ENCODE measurements at regions not wholly inside any gene's neighbourhood (a gene's known extent, or its start where the extent isn't known, plus 50 kb on each side); places are given as distances from the start of the nearest gene placed in this dataset.

GRCh38 chr2:164142755-164143154 is 406.9 kb upstream of the FIGN start:
- Histone ChIP-seq H3K27me3 (replicated peaks; ENCODE audit: insufficient read depth) (no peaks in the 10 kb centered on the region), H3K4me3 (no peak overlapping the region), H3K79me2 (ENCODE audit: insufficient read depth) (no peaks in the 10 kb centered on the region), H3K36me3 (ENCODE audit: low read depth) (no peaks in the 10 kb centered on the region), H3K27ac (no peak overlapping the region), H3K9me2 (ENCODE audit: insufficient read depth) (no peaks in the 10 kb centered on the region), H3F3A (ENCODE audit: insufficient read depth) (peaks cover 5% of the 10 kb centered on the region; the same call in 1 of the 2 replicates), H3K4me2 (ENCODE audit: unreplicated experiment) (no peak overlapping the region), H2AFZ (no peak overlapping the region), H3K4me1 (ENCODE audit: insufficient read depth) (peaks cover 24% of the 10 kb centered on the region), H3K9me3 (ENCODE audit: low read depth) (no peaks in the 10 kb centered on the region), H3K9ac (no peak overlapping the region), H4K20me1 (ENCODE audit: insufficient read depth) (no peaks in the 10 kb centered on the region)
- no peak for TF ChIP-seq EZH2phosphoT487 (IDR thresholded peaks at IDR 0.05; ENCODE audit: insufficient read depth, low read depth)
- no peak for TF ChIP-seq EZH2 (IDR thresholded peaks at IDR 0.05; ENCODE audit: insufficient read depth, poor library complexity, severe bottlenecking)
- 93 to 97% methylated on average over 5 of the region's 5 CpGs for WGBS, 2 experiments (ENCODE audit: low coverage in 1 of 2, low lambda C conversion rate in 2 of 2, missing lambda C conversion rate in 2 of 2)
- DNase-seq: no peak
- in situ Hi-C loops (cut with MboI): no loop called here

DNA sequence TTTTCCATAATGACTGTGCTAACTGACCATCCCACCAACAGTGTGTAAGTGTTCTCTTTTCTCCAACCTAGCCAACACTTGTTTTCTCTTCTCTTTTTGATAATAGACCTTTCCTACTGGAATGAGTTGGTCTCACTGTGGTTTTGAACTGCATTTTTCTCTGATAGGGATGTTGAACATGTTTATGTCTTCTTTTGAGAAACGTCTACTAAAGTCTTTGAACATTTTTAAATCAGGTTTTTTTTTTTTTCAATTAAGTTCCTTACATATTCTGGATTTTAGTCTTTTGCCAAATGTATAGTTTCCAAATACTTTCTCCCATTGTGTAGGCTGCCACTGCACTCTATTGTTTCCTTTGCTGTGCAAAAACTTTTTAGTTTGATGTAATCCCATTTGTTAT is 405.5 kb upstream of the FIGN start:
- H3F3A ChIP-seq (ENCODE audit: insufficient read depth): peaks cover 5% of the 10 kb centered on the region; the same call in 1 of the 2 replicates
- H4K20me1 ChIP-seq (ENCODE audit: insufficient read depth): no peaks in the 10 kb centered on the region
- no peaks in the 10 kb centered on the region for H3K79me2 ChIP-seq (ENCODE audit: insufficient read depth)
- no peak for TF ChIP-seq EZH2 (IDR thresholded peaks at IDR 0.05; ENCODE audit: insufficient read depth, poor library complexity, severe bottlenecking)
- no peak for TF ChIP-seq EZH2phosphoT487 (IDR thresholded peaks at IDR 0.05; ENCODE audit: insufficient read depth, low read depth)
- no peaks in the 10 kb centered on the region for H3K27me3 ChIP-seq (replicated peaks; ENCODE audit: insufficient read depth)
- in situ Hi-C loops (cut with MboI): no loop called here
- no peak overlapping the region for H3K9ac ChIP-seq
- no peaks in the 10 kb centered on the region for H3K36me3 ChIP-seq (ENCODE audit: low read depth)
- H3K4me1 ChIP-seq (ENCODE audit: insufficient read depth): peaks cover 19% of the 10 kb centered on the region
- H2AFZ ChIP-seq: no peak overlapping the region
- H3K4me3 ChIP-seq: no peak overlapping the region
- DNase-seq: no peak
- no peaks in the 10 kb centered on the region for H3K9me2 ChIP-seq (ENCODE audit: insufficient read depth)
- H3K9me3 ChIP-seq (ENCODE audit: low read depth): no peaks in the 10 kb centered on the region
- 13 to 14% methylated on average over 1 of the region's 1 CpG for WGBS, 2 experiments (ENCODE audit: low coverage in 1 of 2, low lambda C conversion rate in 2 of 2, missing lambda C conversion rate in 2 of 2)
- no peak overlapping the region for H3K4me2 ChIP-seq (ENCODE audit: unreplicated experiment)
- no peak overlapping the region for H3K27ac ChIP-seq

DNA sequence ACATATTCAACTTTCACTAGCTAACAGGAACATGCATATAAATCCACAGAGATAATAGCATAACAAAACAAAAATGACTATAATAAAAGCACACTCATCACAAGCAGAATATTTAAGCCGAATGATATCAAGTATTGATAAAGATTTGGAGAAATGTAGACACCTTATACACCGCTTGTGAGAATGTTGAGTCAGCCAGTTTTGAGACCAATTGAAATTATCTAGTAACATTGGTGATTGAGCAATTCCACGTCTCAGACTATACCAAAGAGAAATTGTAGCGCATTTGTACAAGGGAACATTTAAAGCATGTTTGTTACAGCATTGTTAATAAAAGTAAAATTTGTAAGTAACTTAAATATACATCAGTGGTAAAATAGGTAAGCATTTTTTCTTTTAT is 402.9 kb upstream of the FIGN start:
- Histone ChIP-seq H3K4me3 (no peak overlapping the region), H2AFZ (no peak overlapping the region), H3K79me2 (ENCODE audit: insufficient read depth) (no peaks in the 10 kb centered on the region), H3K27ac (no peak overlapping the region), H3F3A (ENCODE audit: insufficient read depth) (no peaks in the 10 kb centered on the region), H4K20me1 (ENCODE audit: insufficient read depth) (no peaks in the 10 kb centered on the region), H3K36me3 (ENCODE audit: low read depth) (no peaks in the 10 kb centered on the region), H3K4me1 (ENCODE audit: insufficient read depth) (no peaks in the 10 kb centered on the region), H3K9me3 (ENCODE audit: low read depth) (no peaks in the 10 kb centered on the region), H3K4me2 (ENCODE audit: unreplicated experiment) (no peak overlapping the region), H3K27me3 (replicated peaks; ENCODE audit: insufficient read depth) (no peaks in the 10 kb centered on the region), H3K9ac (no peak overlapping the region), H3K9me2 (ENCODE audit: insufficient read depth) (no peaks in the 10 kb centered on the region)
- no peak for TF ChIP-seq EZH2phosphoT487 (IDR thresholded peaks at IDR 0.05; ENCODE audit: insufficient read depth, low read depth)
- TF ChIP-seq EZH2 (IDR thresholded peaks at IDR 0.05; ENCODE audit: insufficient read depth, poor library complexity, severe bottlenecking): no peak
- no peak for DNase-seq
- in situ Hi-C loops (cut with MboI): no loop called here
- 92 to 96% methylated on average over 4 of the region's 4 CpGs for WGBS, 2 experiments (ENCODE audit: low coverage in 1 of 2, low lambda C conversion rate in 2 of 2, missing lambda C conversion rate in 2 of 2)

DNA sequence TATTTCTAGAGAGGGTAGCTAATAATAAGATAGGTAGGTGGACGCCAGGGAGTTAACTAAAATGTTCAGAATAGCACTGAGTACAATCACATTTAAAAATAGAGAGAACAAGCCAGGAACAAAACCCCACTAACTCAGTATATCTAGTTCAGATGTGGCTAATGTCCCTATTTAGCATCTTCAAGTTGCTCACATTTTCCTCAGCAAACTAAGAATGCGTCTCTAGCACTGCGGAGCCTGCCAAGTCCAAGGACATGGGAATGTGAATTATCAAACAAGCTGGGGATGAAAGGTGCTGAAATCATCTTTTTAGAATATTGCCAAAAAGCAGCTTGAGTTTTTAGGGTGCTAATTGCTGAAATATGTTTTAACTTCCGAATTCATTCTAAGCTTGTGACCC is 398.5 kb upstream of the FIGN start:
- Histone ChIP-seq H3K36me3 (ENCODE audit: low read depth) (no peaks in the 10 kb centered on the region), H4K20me1 (ENCODE audit: insufficient read depth) (no peaks in the 10 kb centered on the region), H3K4me3 (no peak overlapping the region), H2AFZ (no peak overlapping the region), H3K27me3 (replicated peaks; ENCODE audit: insufficient read depth) (no peaks in the 10 kb centered on the region), H3K27ac (no peak overlapping the region), H3F3A (ENCODE audit: insufficient read depth) (no peaks in the 10 kb centered on the region), H3K9me3 (ENCODE audit: low read depth) (no peaks in the 10 kb centered on the region), H3K9me2 (ENCODE audit: insufficient read depth) (no peaks in the 10 kb centered on the region), H3K9ac (no peak overlapping the region), H3K4me2 (ENCODE audit: unreplicated experiment) (no peak overlapping the region), H3K4me1 (ENCODE audit: insufficient read depth) (no peaks in the 10 kb centered on the region), H3K79me2 (ENCODE audit: insufficient read depth) (no peaks in the 10 kb centered on the region)
- in situ Hi-C loops (cut with MboI): no loop called here
- TF ChIP-seq EZH2phosphoT487 (IDR thresholded peaks at IDR 0.05; ENCODE audit: insufficient read depth, low read depth) (no peak), EZH2 (IDR thresholded peaks at IDR 0.05; ENCODE audit: insufficient read depth, poor library complexity, severe bottlenecking) (no peak)
- no peak for DNase-seq
- 51 to 66% methylated on average over 4 of the region's 4 CpGs for WGBS, 2 experiments (ENCODE audit: low coverage in 1 of 2, low lambda C conversion rate in 2 of 2, missing lambda C conversion rate in 2 of 2)

DNA sequence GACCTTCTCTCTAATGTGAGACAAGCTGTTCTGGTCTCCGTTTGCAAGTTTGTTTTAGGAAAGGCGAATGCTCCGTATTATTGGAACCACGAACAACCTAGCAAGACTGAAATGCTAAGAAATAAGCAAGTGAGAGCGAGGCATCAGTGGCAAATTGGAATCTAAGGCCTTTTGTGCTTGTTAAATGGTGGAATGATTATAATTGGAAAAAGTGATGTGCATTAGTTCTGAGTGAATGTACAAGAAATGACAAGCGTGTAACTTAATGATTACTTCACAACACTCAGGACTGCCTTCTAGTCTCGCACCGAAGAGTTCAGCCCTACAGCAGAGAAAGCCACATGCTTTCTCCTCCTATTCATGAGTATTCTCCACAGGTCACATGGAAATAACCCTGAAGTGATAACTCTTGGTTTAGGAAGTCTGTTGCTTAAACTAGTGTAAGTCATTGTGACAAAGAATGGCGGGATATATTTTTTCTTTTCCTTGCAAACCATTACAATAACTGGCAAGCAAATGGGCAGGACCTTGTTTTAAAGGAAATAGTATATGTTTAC is 392.2 kb upstream of the FIGN start:
- H4K20me1 ChIP-seq (ENCODE audit: insufficient read depth): no peaks in the 10 kb centered on the region
- in situ Hi-C loops (cut with MboI): no loop called here
- WGBS, 2 experiments (ENCODE audit: low coverage in 1 of 2, low lambda C conversion rate in 2 of 2, missing lambda C conversion rate in 2 of 2): 92% methylated on average over 9 of the region's 9 CpGs

More for the DNA sequence above, 392.2 kb upstream of the FIGN start:
- no peaks in the 10 kb centered on the region for H3K9me2 ChIP-seq (ENCODE audit: insufficient read depth)
- no peak overlapping the region for H3K27ac ChIP-seq
- no peaks in the 10 kb centered on the region for H3K36me3 ChIP-seq (ENCODE audit: low read depth)
- no peaks in the 10 kb centered on the region for H3F3A ChIP-seq (ENCODE audit: insufficient read depth)
- H3K79me2 ChIP-seq (ENCODE audit: insufficient read depth): no peaks in the 10 kb centered on the region
- no peak overlapping the region for H3K4me3 ChIP-seq
- DNase-seq: no peak
- no peaks in the 10 kb centered on the region for H3K9me3 ChIP-seq (ENCODE audit: low read depth)
- H3K4me2 ChIP-seq (ENCODE audit: unreplicated experiment): no peak overlapping the region
- no peaks in the 10 kb centered on the region for H3K27me3 ChIP-seq (replicated peaks; ENCODE audit: insufficient read depth)
- H3K4me1 ChIP-seq (ENCODE audit: insufficient read depth): no peaks in the 10 kb centered on the region
- TF ChIP-seq EZH2 (IDR thresholded peaks at IDR 0.05; ENCODE audit: insufficient read depth, poor library complexity, severe bottlenecking) (no peak), EZH2phosphoT487 (IDR thresholded peaks at IDR 0.05; ENCODE audit: insufficient read depth, low read depth) (no peak)
- H2AFZ ChIP-seq: no peak overlapping the region
- H3K9ac ChIP-seq: no peak overlapping the region
